ENCODE measurements at regions not wholly inside any gene's neighbourhood (a gene's known extent, or its start where the extent isn't known, plus 50 kb on each side); places are given as distances from the start of the nearest gene placed in this dataset.

GRCh38 chr5:124463851-124464250 is 282.6 kb downstream of the ZNF608 start:
- no peak for TF ChIP-seq GATA2 (IDR thresholded peaks at IDR 0.05; ENCODE audit: low read depth, low read length)
- TF ChIP-seq GATA3 (IDR thresholded peaks at IDR 0.05; ENCODE audit: low read depth, low read length), result no peak

Data from SH-SY5Y (cell line).